HFFc6 (cell line): ENCODE measurements at regions not wholly inside any gene's neighbourhood (a gene's known extent, or its start where the extent isn't known, plus 50 kb on each side); places are given as distances from the start of the nearest gene placed in this dataset.

ENCODE experiments used
- DNase-seq: peaks from one replicate; pipeline ENCODE4 v3.0.0-alpha.2; 2018
- H3K27ac Mint-ChIP-seq: 2 replicates; pipeline ENCODE4 v1.8.0; 2020; ENCODE audit warnings: mild to moderate bottlenecking, mixed read lengths
- H3K27me3 Mint-ChIP-seq: 2 replicates; pipeline ENCODE4 v1.8.0; 2021; ENCODE audit warnings: mild to moderate bottlenecking, moderate library complexity, mixed read lengths; ENCODE audit not compliant: insufficient read depth
- H3K36me3 Mint-ChIP-seq: 2 replicates; pipeline ENCODE4 v1.8.0; 2021; ENCODE audit warnings: low read depth, mixed read lengths
- H3K4me1 Mint-ChIP-seq: 2 replicates; pipeline ENCODE4 v1.8.0; 2020; ENCODE audit warnings: low read depth, mixed read lengths
- H3K4me3 Mint-ChIP-seq: 2 replicates; pipeline ENCODE4 v1.8.0; 2020; ENCODE audit warnings: mild to moderate bottlenecking, moderate library complexity, mixed read lengths
- H3K9me3 Mint-ChIP-seq: 2 replicates; pipeline ENCODE4 v1.8.0; 2020; ENCODE audit warnings: mild to moderate bottlenecking, mixed read lengths
- TF ChIP-seq, protein P1 (sequence below): fragments of 200-600 bp; sonication (generic); IDR thresholded peaks from 2 replicates; pipeline ENCODE4 v1.5.0; 2021; ENCODE audit warnings: antibody characterized with exemption, mild to moderate bottlenecking

DNA sequence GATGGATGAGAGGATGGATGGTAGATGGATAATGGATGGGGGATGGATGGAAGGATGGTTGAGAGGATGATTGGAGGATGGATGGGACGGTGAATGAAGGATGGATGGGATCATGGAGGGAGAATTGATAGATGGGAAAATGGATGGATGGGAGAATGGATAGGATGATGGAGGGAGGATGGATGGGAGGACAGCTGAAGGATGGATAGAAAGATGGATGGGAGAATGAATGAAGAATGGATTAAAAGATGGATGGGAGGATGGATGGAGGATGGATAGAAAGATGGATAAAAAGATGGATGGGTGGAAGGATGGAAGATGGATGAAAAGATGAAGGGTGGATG, 218.3 kb upstream of the IER5L start:
- no peak overlapping the region for H3K4me3 Mint-ChIP-seq
- H3K27me3 Mint-ChIP-seq: peaks cover 3% of the 10 kb centered on the region
- no peak for DNase-seq
- H3K36me3 Mint-ChIP-seq: no peaks in the 10 kb centered on the region
- no peaks in the 10 kb centered on the region for H3K4me1 Mint-ChIP-seq
- no peak overlapping the region for H3K27ac Mint-ChIP-seq
- H3K9me3 Mint-ChIP-seq: no peaks in the 10 kb centered on the region
- TF ChIP-seq, protein P1, sequence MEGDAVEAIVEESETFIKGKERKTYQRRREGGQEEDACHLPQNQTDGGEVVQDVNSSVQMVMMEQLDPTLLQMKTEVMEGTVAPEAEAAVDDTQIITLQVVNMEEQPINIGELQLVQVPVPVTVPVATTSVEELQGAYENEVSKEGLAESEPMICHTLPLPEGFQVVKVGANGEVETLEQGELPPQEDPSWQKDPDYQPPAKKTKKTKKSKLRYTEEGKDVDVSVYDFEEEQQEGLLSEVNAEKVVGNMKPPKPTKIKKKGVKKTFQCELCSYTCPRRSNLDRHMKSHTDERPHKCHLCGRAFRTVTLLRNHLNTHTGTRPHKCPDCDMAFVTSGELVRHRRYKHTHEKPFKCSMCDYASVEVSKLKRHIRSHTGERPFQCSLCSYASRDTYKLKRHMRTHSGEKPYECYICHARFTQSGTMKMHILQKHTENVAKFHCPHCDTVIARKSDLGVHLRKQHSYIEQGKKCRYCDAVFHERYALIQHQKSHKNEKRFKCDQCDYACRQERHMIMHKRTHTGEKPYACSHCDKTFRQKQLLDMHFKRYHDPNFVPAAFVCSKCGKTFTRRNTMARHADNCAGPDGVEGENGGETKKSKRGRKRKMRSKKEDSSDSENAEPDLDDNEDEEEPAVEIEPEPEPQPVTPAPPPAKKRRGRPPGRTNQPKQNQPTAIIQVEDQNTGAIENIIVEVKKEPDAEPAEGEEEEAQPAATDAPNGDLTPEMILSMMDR: no peak

DNA sequence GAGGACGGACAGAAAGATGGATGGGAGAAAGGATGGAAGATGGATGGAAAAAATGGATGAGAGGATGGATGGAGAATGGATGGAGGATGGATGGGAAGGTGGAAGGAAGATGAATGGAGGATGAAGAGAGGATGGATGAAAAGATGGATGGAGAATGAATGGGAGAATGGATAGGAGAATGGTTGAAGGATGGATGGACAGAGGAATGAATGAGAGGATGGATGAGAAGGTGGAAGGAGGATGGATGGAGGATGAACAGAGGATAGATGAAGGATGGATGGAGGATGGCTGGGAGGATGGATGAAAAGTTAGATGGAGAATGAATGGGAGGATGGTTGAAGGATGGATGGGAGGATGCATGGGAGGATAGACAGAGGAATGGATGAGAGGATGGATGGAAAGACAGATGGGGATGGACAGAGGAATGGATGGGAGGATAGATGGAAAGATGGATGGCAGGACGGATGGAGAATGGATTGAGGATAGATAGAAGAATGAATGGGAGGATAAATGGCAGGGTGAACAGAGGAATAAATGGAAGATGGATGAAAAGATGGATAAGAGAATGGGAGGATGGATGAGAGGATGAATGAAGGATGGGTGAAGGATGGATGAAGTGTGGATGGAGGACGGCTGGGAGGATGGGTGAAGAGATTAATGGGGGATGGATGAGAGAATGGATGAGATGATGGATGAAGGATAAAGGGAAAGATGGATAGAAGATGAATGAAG, 217.7 kb upstream of the IER5L start:
- Mint-ChIP-seq H3K27ac (no peak overlapping the region), H3K4me3 (no peak overlapping the region), H3K36me3 (no peaks in the 10 kb centered on the region), H3K9me3 (no peaks in the 10 kb centered on the region), H3K27me3 (peaks cover 6% of the 10 kb centered on the region), H3K4me1 (no peaks in the 10 kb centered on the region)
- DNase-seq: no peak
- TF ChIP-seq, protein P1: no peak

DNA sequence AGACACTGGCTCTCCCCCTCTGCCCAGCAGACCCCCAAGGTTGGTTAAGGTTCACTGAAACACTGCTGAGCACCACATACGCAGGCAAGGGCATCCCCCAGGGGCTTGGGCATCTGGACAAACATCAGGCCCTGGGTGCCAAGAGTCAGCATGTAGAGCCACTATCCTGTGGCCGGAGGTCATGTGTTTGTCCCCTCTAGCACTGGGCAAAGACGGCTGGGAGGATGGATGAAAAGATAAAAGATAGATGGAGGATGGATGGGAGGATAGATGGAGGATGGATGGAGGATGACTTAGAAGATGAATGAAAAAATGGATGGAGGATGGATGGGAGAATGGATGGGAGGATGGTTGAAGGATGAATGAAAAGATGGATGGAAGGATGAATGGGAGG, 216.8 kb upstream of the IER5L start:
- Mint-ChIP-seq H3K4me3 (no peak overlapping the region), H3K4me1 (no peaks in the 10 kb centered on the region), H3K36me3 (no peaks in the 10 kb centered on the region), H3K27me3 (peaks cover 7% of the 10 kb centered on the region), H3K27ac (no peak overlapping the region), H3K9me3 (no peaks in the 10 kb centered on the region)
- no peak for DNase-seq
- TF ChIP-seq, protein P1: no peak

DNA sequence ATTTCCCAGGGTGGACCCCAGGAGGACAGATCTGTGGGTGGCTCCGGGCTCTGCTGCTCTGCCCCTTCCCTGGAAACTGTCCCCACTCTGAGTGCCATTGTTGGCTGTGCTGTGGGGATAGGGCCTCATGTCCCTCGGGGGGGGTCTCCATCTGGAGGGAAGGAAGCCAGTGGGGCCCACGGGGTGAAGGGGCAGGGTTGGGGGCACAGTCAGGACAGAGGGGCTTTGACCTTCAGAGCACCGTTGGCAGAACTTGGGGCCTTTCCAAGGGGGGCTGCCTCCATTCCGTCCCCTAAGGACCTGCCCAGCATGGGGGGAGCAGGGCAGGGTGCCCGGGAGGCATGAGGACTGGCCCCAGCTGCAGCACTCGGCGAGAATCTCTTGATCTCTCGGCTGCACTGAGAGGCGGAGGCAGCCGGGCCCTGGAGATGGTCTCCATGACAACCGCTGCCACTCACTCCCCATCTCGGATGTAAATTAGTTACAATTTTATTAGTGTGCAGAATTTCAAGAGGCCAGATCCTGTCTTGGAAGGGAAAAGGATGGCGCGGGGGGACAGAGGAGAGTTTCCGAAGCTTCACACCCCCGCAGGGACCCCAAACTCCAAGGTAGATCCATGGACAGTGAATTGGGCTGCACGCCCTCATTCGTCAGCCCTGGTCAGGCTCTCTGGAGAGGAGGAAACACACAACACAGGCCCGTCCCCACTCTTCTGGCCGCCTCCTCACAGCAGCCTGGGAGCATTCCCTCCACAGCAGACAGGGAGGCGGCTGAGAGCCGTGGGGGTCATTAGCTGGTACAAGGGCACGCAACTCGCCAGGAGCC, 216.2 kb upstream of the IER5L start:
- Mint-ChIP-seq H3K27me3 (peaks cover 7% of the 10 kb centered on the region), H3K36me3 (no peaks in the 10 kb centered on the region), H3K27ac (no peak overlapping the region), H3K4me3 (no peak overlapping the region), H3K9me3 (no peaks in the 10 kb centered on the region), H3K4me1 (no peaks in the 10 kb centered on the region)
- DNase-seq: no peak
- TF ChIP-seq, protein P1: no peak

DNA sequence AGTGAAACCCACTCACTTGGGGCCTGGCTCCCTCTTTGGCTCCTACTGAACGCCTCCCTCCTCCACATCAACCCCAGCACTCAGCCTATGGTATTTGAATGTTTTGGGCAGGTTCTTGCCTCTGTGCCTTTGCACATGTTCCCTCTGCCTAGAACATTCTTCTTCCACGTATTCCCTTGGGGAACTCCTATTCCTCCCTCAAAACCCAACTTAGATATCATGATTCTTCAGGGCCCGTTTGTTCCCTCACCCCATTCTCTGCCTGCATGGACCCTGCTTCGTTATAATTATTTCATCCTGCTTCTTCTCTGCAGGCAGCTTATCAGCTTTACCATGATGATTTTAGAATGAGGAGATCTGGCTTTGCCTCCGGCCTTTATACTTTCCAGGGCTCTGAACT, 215.0 kb upstream of the IER5L start:
- DNase-seq: no peak
- H3K4me3 Mint-ChIP-seq: no peak overlapping the region
- peaks cover 7% of the 10 kb centered on the region for H3K27me3 Mint-ChIP-seq
- H3K27ac Mint-ChIP-seq: no peak overlapping the region
- H3K9me3 Mint-ChIP-seq: no peaks in the 10 kb centered on the region
- TF ChIP-seq, protein P1: no peak
- H3K36me3 Mint-ChIP-seq: no peaks in the 10 kb centered on the region
- H3K4me1 Mint-ChIP-seq: no peaks in the 10 kb centered on the region
